ENCODE measurements at regions not wholly inside any gene's neighbourhood (a gene's known extent, or its start where the extent isn't known, plus 50 kb on each side); places are given as distances from the start of the nearest gene placed in this dataset.

GRCh38 chr5:2912741-2913140 lies 161.3 kb upstream of the IRX2 start:
- no peak for TF ChIP-seq POLR2AphosphoS5 (IDR thresholded peaks at IDR 0.05; ENCODE audit: low read depth)
- no peak for TF ChIP-seq CTCF (conservative IDR thresholded peaks at IDR 0.05; ENCODE audit: low read depth in 2 of 2)
- no peak for TF ChIP-seq EZH2 (IDR thresholded peaks at IDR 0.05; ENCODE audit: low read depth, unreplicated experiment)
- no peak for TF ChIP-seq REST (IDR thresholded peaks at IDR 0.05; ENCODE audit: unreplicated experiment)
- no peak for TF ChIP-seq CREB1 (CRISPR knock-in tag; IDR thresholded peaks at IDR 0.05; ENCODE audit: low read depth)
- TF ChIP-seq ETS1 (IDR thresholded peaks at IDR 0.05), result no peak
- TF ChIP-seq EZH2phosphoT487 (IDR thresholded peaks at IDR 0.05; ENCODE audit: unreplicated experiment), result no peak
- no peak for TF ChIP-seq JUNB (IDR thresholded peaks at IDR 0.05; ENCODE audit: unreplicated experiment)
